SK-N-SH (cell line): ENCODE measurements at regions not wholly inside any gene's neighbourhood (a gene's known extent, or its start where the extent isn't known, plus 50 kb on each side); places are given as distances from the start of the nearest gene placed in this dataset.

Experiments
- CTCF ChIA-PET: fragments of 300-600, 350-600 bp; formaldehyde crosslinking; extraction: SDS; loops from one replicate; lab custom pipeline; 2021; lab: Yijun Ruan, JAX
- POLR2A ChIA-PET: fragments of 350-600 bp; sonication (Branson Sonifier 250); formaldehyde crosslinking; extraction: SDS; loops from one replicate; lab custom pipeline; 2020; ENCODE audit warnings: antibody characterized with exemption, inconsistent platforms; lab: Yijun Ruan, JAX
- DNase-seq: peaks from one replicate; pipeline ENCODE4 v3.0.0; 2012
- H2AFZ ChIP-seq: fragments of 200-600 bp; sonication (generic); 2 replicates; pipeline ENCODE4 v1.8.1; 2016; ENCODE audit warnings: antibody characterized with exemption, mild to moderate bottlenecking, low read depth
- H3F3A ChIP-seq: fragments of 200-600 bp; sonication (generic); replicated peaks from 2 replicates; pipeline ENCODE3; 2016; ENCODE audit warnings: antibody characterized with exemption, mild to moderate bottlenecking; ENCODE audit not compliant: insufficient read depth
- H3K27ac ChIP-seq, 2 experiments: fragments of 200-500 bp in 1 of 2; fragments of 200-600 bp in 1 of 2; sonication (Bioruptor generic) in 1 of 2; sonication (generic), shearing (Covaris generic) in 1 of 2; 2 replicates each; pipeline versions ENCODE4 v1.5.1 to v1.6.1; 2014 to 2016; ENCODE audit warnings: low read depth in 2 of 2, inconsistent platforms in 1 of 2, low read length in 1 of 2, mild to moderate bottlenecking in 1 of 2, mixed read lengths in 1 of 2
- H3K27me3 ChIP-seq: fragments of 200-600 bp; sonication (generic), shearing (Covaris generic); 2 replicates; pipeline ENCODE4 v1.6.1; 2016; ENCODE audit warnings: mixed run types; ENCODE audit not compliant: insufficient read depth
- H3K36me3 ChIP-seq, 2 experiments: fragments of 200-500 bp in 1 of 2; fragments of 200-600 bp in 1 of 2; sonication (Bioruptor generic) in 1 of 2; sonication (generic) in 1 of 2; replicated peaks in 1 of 2; 2 replicates each; pipeline versions ENCODE3 to v1.5.1; 2014 to 2016; ENCODE audit warnings: low read length in 1 of 2, mild to moderate bottlenecking in 1 of 2; ENCODE audit not compliant: insufficient read depth in 2 of 2, control insufficient read depth in 1 of 2
- H3K4me1 ChIP-seq, 2 experiments: fragments of 200-500 bp in 1 of 2; fragments of 200-600 bp in 1 of 2; sonication (Bioruptor generic) in 1 of 2; sonication (generic), shearing (Covaris generic) in 1 of 2; 2 replicates each; pipeline versions ENCODE4 v1.5.1 to v1.6.1; 2014 to 2016; ENCODE audit warnings: low read depth in 1 of 2, low read length in 1 of 2, mixed run types in 1 of 2; ENCODE audit not compliant: insufficient read depth in 2 of 2, control insufficient read depth in 1 of 2
- H3K4me2 ChIP-seq: fragments of 200-600 bp; sonication (generic), shearing (Covaris generic); 2 replicates; pipeline ENCODE4 v1.6.1; 2017; ENCODE audit warnings: mixed run types
- H3K4me3 ChIP-seq, 2 experiments: fragments of 200-500 bp in 1 of 2; fragments of 200-600 bp in 1 of 2; sonication (Bioruptor generic) in 1 of 2; sonication (generic), shearing (Covaris generic) in 1 of 2; 2 replicates each; pipeline versions ENCODE4 v1.5.1 to v1.8.1; 2014 to 2016; ENCODE audit warnings: low read depth in 2 of 2, inconsistent platforms in 1 of 2, low read length in 1 of 2, mild to moderate bottlenecking in 1 of 2, mixed read lengths in 1 of 2, moderate library complexity in 1 of 2
- H3K79me2 ChIP-seq: fragments of 200-600 bp; sonication (generic); 2 replicates; pipeline ENCODE4 v1.8.1; 2017; ENCODE audit warnings: mild to moderate bottlenecking; ENCODE audit not compliant: insufficient read depth
- H3K9ac ChIP-seq: fragments of 200-600 bp; sonication (generic); 2 replicates; pipeline ENCODE4 v1.6.1; 2017; ENCODE audit warnings: mixed run types
- H3K9me2 ChIP-seq: fragments of 200-600 bp; sonication (generic); 2 replicates; pipeline ENCODE4 v1.6.1; 2017; ENCODE audit warnings: mixed run types
- H3K9me3 ChIP-seq: fragments of 200-600 bp; sonication (generic); 2 replicates; pipeline ENCODE4 v1.6.1; 2017; ENCODE audit warnings: mixed run types, mild to moderate bottlenecking, moderate library complexity
- H4K20me1 ChIP-seq: fragments of 200-600 bp; sonication (generic); 2 replicates; pipeline ENCODE4 v1.6.1; 2017; ENCODE audit warnings: mild to moderate bottlenecking, mixed run types; ENCODE audit not compliant: insufficient read depth
- ELF1 ChIP-seq: IDR thresholded peaks from 2 replicates; pipeline ENCODE4 v1.4.0; 2012
- EP300 ChIP-seq, 2 experiments: IDR thresholded peaks; 2 replicates each; pipeline versions ENCODE4 v1.4.0 to v1.6.1; 2012; ENCODE audit warnings: borderline replicate concordance in 1 of 2, low read depth in 1 of 2, low read length in 1 of 2
- FOXM1 ChIP-seq: IDR thresholded peaks from 2 replicates; pipeline ENCODE4 v1.4.0; 2012; ENCODE audit warnings: low read depth, mild to moderate bottlenecking
- GABPA ChIP-seq: IDR thresholded peaks from 2 replicates; pipeline ENCODE4 v1.4.0; 2012; ENCODE audit warnings: low read depth, mild to moderate bottlenecking
- MXI1 ChIP-seq: IDR thresholded peaks from 2 replicates; pipeline ENCODE4 v1.6.1; 2012; ENCODE audit warnings: mild to moderate bottlenecking, low read depth, low read length, improper control_type of control experiment
- NFIC ChIP-seq: IDR thresholded peaks from 2 replicates; pipeline ENCODE4 v1.4.0; 2012; ENCODE audit warnings: borderline replicate concordance
- PBX3 ChIP-seq: IDR thresholded peaks from 2 replicates; pipeline ENCODE4; 2012
- RAD21 ChIP-seq: IDR thresholded peaks from 2 replicates; pipeline ENCODE4 v1.6.1; 2012; ENCODE audit warnings: mild to moderate bottlenecking, low read length
- RXRA ChIP-seq: IDR thresholded peaks from 2 replicates; pipeline ENCODE4 v1.4.0; 2012; ENCODE audit warnings: low read depth, mild to moderate bottlenecking, borderline replicate concordance
- TAF1 ChIP-seq: IDR thresholded peaks from 2 replicates; pipeline ENCODE4 v1.6.1; 2012; ENCODE audit warnings: low read depth, mild to moderate bottlenecking, low read length, moderate library complexity, borderline replicate concordance
- TCF12 ChIP-seq: IDR thresholded peaks from 2 replicates; pipeline ENCODE4 v1.4.0; 2012
- TEAD4 ChIP-seq: IDR thresholded peaks from 2 replicates; pipeline ENCODE4 v1.4.0; 2012; ENCODE audit warnings: mild to moderate bottlenecking, borderline replicate concordance; ENCODE audit not compliant: insufficient read depth
- WGBS: methylation state at CpG from one replicate; pipeline ENCODE4 v1.1.6; 2017; ENCODE audit warnings: low lambda C conversion rate; 5-methylcytosine and 5-hydroxymethylcytosine counted together
- TF ChIP-seq, protein P1 (sequence below): IDR thresholded peaks from 2 replicates; pipeline ENCODE4 v1.6.1; 2012; ENCODE audit warnings: mild to moderate bottlenecking, low read depth, low read length, moderate library complexity
- TF ChIP-seq, protein P2 (sequence below): fragments of 200-600 bp; sonication (generic); IDR thresholded peaks from 2 replicates; pipeline ENCODE4 v1.6.1; 2017; ENCODE audit warnings: antibody characterized with exemption, mild to moderate bottlenecking, moderate library complexity
- TF ChIP-seq, protein P3 (sequence below): fragments of 150-350 bp; IDR thresholded peaks from 2 replicates; pipeline ENCODE4 v1.6.1; 2017; ENCODE audit warnings: antibody characterized with exemption, low read length, low read depth, borderline replicate concordance
- TF ChIP-seq, protein P4 (sequence below): fragments of 150-350 bp; IDR thresholded peaks from 2 replicates; pipeline ENCODE4 v1.6.1; 2016; ENCODE audit warnings: mild to moderate bottlenecking, low read depth, low read length

DNA sequence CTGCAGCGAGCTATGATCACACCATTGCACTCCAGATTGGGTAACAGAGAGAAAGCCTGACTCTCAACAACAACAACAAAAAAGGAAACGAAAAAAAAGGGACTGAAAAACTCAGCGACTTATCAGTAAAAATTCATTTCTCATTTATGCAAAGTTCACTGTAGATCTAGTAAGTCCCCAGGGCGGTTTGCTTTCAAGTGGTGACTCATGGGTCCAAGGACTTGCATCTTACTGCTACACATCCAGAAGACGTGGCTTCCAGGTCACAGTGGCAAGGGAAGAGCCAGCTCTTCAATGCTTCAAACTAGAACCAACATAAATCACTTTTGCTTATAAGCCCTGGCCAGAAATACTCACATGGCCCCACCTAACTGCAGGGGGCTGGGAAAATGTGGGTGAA lies 178.3 kb upstream of the AUTS2 start:
- Histone ChIP-seq H3F3A (no peaks in the 10 kb centered on the region), H3K9me2 (no peaks in the 10 kb centered on the region), H3K36me3 (no peaks in the 10 kb centered on the region), H2AFZ (no peak overlapping the region), H3K27me3 (no peaks in the 10 kb centered on the region), H3K79me2 (no peaks in the 10 kb centered on the region), H3K4me1 (no peaks in the 10 kb centered on the region), H3K9me3 (no peaks in the 10 kb centered on the region), H4K20me1 (no peaks in the 10 kb centered on the region), H3K27ac (no peak overlapping the region), H3K4me3 (no peak overlapping the region), H3K4me2 (no peak overlapping the region), H3K9ac (no peak overlapping the region)
- CTCF ChIA-PET = interaction anchor here (0.6 to 0.7 kb wide), 2 partner anchors 10 to 387 kb away, joined by 3 read pairs; no protein-coding TSS in a partner anchor
- DNase-seq = no peak
- POLR2A ChIA-PET = interaction anchor here (0.6 kb wide), 1 partner anchor 73 kb away, joined by 4 read pairs; no protein-coding TSS in a partner anchor
- WGBS = 22% methylated on average over 5 of the region's 5 CpGs
- TF ChIP-seq TCF12 (no peak), TAF1 (no peak), ELF1 (no peak)
- TF ChIP-seq, protein P1, sequence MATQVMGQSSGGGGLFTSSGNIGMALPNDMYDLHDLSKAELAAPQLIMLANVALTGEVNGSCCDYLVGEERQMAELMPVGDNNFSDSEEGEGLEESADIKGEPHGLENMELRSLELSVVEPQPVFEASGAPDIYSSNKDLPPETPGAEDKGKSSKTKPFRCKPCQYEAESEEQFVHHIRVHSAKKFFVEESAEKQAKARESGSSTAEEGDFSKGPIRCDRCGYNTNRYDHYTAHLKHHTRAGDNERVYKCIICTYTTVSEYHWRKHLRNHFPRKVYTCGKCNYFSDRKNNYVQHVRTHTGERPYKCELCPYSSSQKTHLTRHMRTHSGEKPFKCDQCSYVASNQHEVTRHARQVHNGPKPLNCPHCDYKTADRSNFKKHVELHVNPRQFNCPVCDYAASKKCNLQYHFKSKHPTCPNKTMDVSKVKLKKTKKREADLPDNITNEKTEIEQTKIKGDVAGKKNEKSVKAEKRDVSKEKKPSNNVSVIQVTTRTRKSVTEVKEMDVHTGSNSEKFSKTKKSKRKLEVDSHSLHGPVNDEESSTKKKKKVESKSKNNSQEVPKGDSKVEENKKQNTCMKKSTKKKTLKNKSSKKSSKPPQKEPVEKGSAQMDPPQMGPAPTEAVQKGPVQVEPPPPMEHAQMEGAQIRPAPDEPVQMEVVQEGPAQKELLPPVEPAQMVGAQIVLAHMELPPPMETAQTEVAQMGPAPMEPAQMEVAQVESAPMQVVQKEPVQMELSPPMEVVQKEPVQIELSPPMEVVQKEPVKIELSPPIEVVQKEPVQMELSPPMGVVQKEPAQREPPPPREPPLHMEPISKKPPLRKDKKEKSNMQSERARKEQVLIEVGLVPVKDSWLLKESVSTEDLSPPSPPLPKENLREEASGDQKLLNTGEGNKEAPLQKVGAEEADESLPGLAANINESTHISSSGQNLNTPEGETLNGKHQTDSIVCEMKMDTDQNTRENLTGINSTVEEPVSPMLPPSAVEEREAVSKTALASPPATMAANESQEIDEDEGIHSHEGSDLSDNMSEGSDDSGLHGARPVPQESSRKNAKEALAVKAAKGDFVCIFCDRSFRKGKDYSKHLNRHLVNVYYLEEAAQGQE = no peak
- TF ChIP-seq, protein P2, sequence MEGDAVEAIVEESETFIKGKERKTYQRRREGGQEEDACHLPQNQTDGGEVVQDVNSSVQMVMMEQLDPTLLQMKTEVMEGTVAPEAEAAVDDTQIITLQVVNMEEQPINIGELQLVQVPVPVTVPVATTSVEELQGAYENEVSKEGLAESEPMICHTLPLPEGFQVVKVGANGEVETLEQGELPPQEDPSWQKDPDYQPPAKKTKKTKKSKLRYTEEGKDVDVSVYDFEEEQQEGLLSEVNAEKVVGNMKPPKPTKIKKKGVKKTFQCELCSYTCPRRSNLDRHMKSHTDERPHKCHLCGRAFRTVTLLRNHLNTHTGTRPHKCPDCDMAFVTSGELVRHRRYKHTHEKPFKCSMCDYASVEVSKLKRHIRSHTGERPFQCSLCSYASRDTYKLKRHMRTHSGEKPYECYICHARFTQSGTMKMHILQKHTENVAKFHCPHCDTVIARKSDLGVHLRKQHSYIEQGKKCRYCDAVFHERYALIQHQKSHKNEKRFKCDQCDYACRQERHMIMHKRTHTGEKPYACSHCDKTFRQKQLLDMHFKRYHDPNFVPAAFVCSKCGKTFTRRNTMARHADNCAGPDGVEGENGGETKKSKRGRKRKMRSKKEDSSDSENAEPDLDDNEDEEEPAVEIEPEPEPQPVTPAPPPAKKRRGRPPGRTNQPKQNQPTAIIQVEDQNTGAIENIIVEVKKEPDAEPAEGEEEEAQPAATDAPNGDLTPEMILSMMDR = no peak

- Histone ChIP-seq H3K9me2 (no peaks in the 10 kb centered on the region), H3K9ac (no peak overlapping the region), H4K20me1 (no peaks in the 10 kb centered on the region), H3K9me3 (no peaks in the 10 kb centered on the region), H2AFZ (no peak overlapping the region), H3K27me3 (no peaks in the 10 kb centered on the region), H3K79me2 (no peaks in the 10 kb centered on the region), H3K4me2 (no peak overlapping the region), H3F3A (no peaks in the 10 kb centered on the region), H3K4me3 (no peak overlapping the region), H3K36me3 (no peaks in the 10 kb centered on the region), H3K27ac (no peak overlapping the region), H3K4me1 (no peaks in the 10 kb centered on the region)
- TF ChIP-seq NFIC (no peak), RXRA (no peak), PBX3 (no peak), FOXM1 (no peak), GABPA (no peak), TEAD4 (no peak), MXI1 (no peak), RAD21 (no peak), EP300 (IDR thresholded peaks at IDR 0.05; ENCODE audit: borderline replicate concordance in 1 of 2, low read depth in 1 of 2, low read length in 1 of 2) (no peak)
- TF ChIP-seq, protein P3, sequence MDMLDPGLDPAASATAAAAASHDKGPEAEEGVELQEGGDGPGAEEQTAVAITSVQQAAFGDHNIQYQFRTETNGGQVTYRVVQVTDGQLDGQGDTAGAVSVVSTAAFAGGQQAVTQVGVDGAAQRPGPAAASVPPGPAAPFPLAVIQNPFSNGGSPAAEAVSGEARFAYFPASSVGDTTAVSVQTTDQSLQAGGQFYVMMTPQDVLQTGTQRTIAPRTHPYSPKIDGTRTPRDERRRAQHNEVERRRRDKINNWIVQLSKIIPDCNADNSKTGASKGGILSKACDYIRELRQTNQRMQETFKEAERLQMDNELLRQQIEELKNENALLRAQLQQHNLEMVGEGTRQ = no peak
- TF ChIP-seq, protein P4, sequence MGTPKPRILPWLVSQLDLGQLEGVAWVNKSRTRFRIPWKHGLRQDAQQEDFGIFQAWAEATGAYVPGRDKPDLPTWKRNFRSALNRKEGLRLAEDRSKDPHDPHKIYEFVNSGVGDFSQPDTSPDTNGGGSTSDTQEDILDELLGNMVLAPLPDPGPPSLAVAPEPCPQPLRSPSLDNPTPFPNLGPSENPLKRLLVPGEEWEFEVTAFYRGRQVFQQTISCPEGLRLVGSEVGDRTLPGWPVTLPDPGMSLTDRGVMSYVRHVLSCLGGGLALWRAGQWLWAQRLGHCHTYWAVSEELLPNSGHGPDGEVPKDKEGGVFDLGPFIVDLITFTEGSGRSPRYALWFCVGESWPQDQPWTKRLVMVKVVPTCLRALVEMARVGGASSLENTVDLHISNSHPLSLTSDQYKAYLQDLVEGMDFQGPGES = no peak
- POLR2A ChIA-PET = no interaction called here
- CTCF ChIA-PET = interaction anchor here (0.7 to 1.6 kb wide), 2 partner anchors 14 to 21 kb away, joined by 3 to 4 read pairs; no protein-coding TSS in a partner anchor
- DNase-seq = no peak
- WGBS = 47% methylated on average over 4 of the region's 4 CpGs
Observed at GRCh38 chr7:69422574-69422985, 175.7 kb upstream of the AUTS2 start.
